Uterus (tissue), 3 donors: ENCODE measurements at regions not wholly inside any gene's neighbourhood (a gene's known extent, or its start where the extent isn't known, plus 50 kb on each side); places are given as distances from the start of the nearest gene placed in this dataset.

Experiments
- DNase-seq, 2 donors: peaks; one replicate each; pipeline ENCODE4 v3.0.0-alpha.2; 2019 to 2020
- H3K27ac ChIP-seq, 2 donors: fragments of 200-600 bp; sonication (generic); 1 replicate in 1 of 2; 2 replicates in 1 of 2; pipeline ENCODE4 v1.5.1; 2016 to 2018
- H3K27me3 ChIP-seq, 2 donors: fragments of 200-600 bp; sonication (generic); one replicate each; pipeline ENCODE4 v1.5.1; 2018 to 2019; ENCODE audit warnings: control low read depth in 1 of 2
- H3K36me3 ChIP-seq, 2 donors: fragments of 200-600 bp; sonication (generic); one replicate each; pipeline ENCODE4 v1.5.1; 2019; ENCODE audit warnings: control low read depth in 1 of 2
- H3K4me1 ChIP-seq, 2 donors: fragments of 200-600 bp; sonication (generic); one replicate each; pipeline ENCODE4 v1.5.1; 2018 to 2019; ENCODE audit warnings: control low read depth in 1 of 2
- H3K4me3 ChIP-seq, 2 donors: fragments of 200-600 bp; sonication (generic); 1 replicate in 1 of 2; 2 replicates in 1 of 2; pipeline ENCODE4 v1.5.1; 2018 to 2019; ENCODE audit warnings: mild to moderate bottlenecking in 1 of 2
- H3K9me3 ChIP-seq, 2 donors: fragments of 200-600 bp; sonication (generic); one replicate each; pipeline ENCODE4 v1.5.1; 2019; ENCODE audit warnings: control low read depth in 1 of 2
- CTCF ChIP-seq, 4 experiments: fragments of 200-600 bp in 2 of 4; fragments of 450-650 bp in 2 of 4; sonication (generic) in 2 of 4; IDR thresholded peaks; one replicate each; pipeline ENCODE4 v1.5.1; 2016 to 2019; ENCODE audit warnings: antibody characterized with exemption in 4 of 4, mild to moderate bottlenecking in 2 of 4, moderate library complexity in 1 of 4
- POLR2A ChIP-seq, 2 donors: fragments of 450-650 bp; IDR thresholded peaks; one replicate each; pipeline ENCODE4 v1.6.1; 2016; ENCODE audit warnings: antibody characterized with exemption in 2 of 2, mild to moderate bottlenecking in 1 of 2, moderate library complexity in 1 of 2
- intact Hi-C: fragments of 100-400 bp; cut with DNase I; formaldehyde crosslinking; loops from one replicate; pipeline ENCODE4 v1.15.1; 2023; ENCODE audit warnings: low total_unique reads
- donor health status: DM: yes; HTN: yes; CAD: no.

- TF ChIP-seq CTCF (IDR thresholded peaks at IDR 0.05) = no peak
- no peak for TF ChIP-seq POLR2A (IDR thresholded peaks at IDR 0.05)
- intact Hi-C loops = no loop called here
- Histone ChIP-seq H3K27ac (peak overlapping the region; percentile 55 to 89), H3K4me1 (no peaks in the 10 kb centered on the region), H3K27me3 (no peaks in the 10 kb centered on the region), H3K36me3 (no peaks in the 10 kb centered on the region), H3K4me3 (no peak overlapping the region), H3K9me3 (no peaks in the 10 kb centered on the region)
- DNase-seq = no peak
Observed at GRCh38 chr11:95557376-95557775, 232.2 kb downstream of the FAM76B start.

- intact Hi-C loops = no loop called here
- peak in 1 of 2 donors; percentile 78 for DNase-seq
Observed at GRCh38 chr11:95556342-95557163, 233.0 kb downstream of the FAM76B start.

GRCh38 chr11:95556011-95556341 is 233.6 kb downstream of the FAM76B start:
- Histone ChIP-seq H3K27me3 (no peaks in the 10 kb centered on the region), H3K36me3 (no peaks in the 10 kb centered on the region), H3K4me1 (no peaks in the 10 kb centered on the region), H3K9me3 (no peaks in the 10 kb centered on the region), H3K4me3 (no peak overlapping the region), H3K27ac (peak overlapping the region; percentile 84 to 89)
- intact Hi-C loops = no loop called here
- no peak for DNase-seq
- TF ChIP-seq CTCF (IDR thresholded peaks at IDR 0.05) = no peak
- TF ChIP-seq POLR2A (IDR thresholded peaks at IDR 0.05) = no peak

More at GRCh38 chr11:95556342-95557163, 233.0 kb downstream of the FAM76B start:
- H3K4me1 ChIP-seq = no peaks in the 10 kb centered on the region
- H3K27me3 ChIP-seq = no peaks in the 10 kb centered on the region
- H3K4me3 ChIP-seq = no peak overlapping the region
- H3K27ac ChIP-seq = peak overlapping the region; percentile 84 to 89
- TF ChIP-seq POLR2A (IDR thresholded peaks at IDR 0.05) (no peak), CTCF (IDR thresholded peaks at IDR 0.05) (no peak)
- H3K9me3 ChIP-seq = no peaks in the 10 kb centered on the region
- H3K36me3 ChIP-seq = no peaks in the 10 kb centered on the region

GRCh38 chr11:95554911-95555310 is 234.7 kb downstream of the FAM76B start:
- intact Hi-C loops = no loop called here
- DNase-seq = no peak
- TF ChIP-seq CTCF (IDR thresholded peaks at IDR 0.05) = no peak
- Histone ChIP-seq H3K36me3 (no peaks in the 10 kb centered on the region), H3K4me1 (no peaks in the 10 kb centered on the region), H3K27ac (peak overlapping the region in 1 of 2 donors; percentile 84), H3K9me3 (no peaks in the 10 kb centered on the region), H3K4me3 (no peak overlapping the region), H3K27me3 (no peaks in the 10 kb centered on the region)

GRCh38 chr11:95549301-95549700 is 240.3 kb downstream of the FAM76B start:
- Histone ChIP-seq H3K4me1 (no peaks in the 10 kb centered on the region), H3K27me3 (no peaks in the 10 kb centered on the region), H3K27ac (no peak overlapping the region), H3K36me3 (no peaks in the 10 kb centered on the region), H3K9me3 (no peaks in the 10 kb centered on the region), H3K4me3 (no peak overlapping the region)
- TF ChIP-seq POLR2A (IDR thresholded peaks at IDR 0.05) (no peak), CTCF (IDR thresholded peaks at IDR 0.05) (no peak)
- no peak for DNase-seq
- intact Hi-C loops = no loop called here
